Left ventricle myocardium superior (tissue), 1 donor: ENCODE measurements at regions not wholly inside any gene's neighbourhood (a gene's known extent, or its start where the extent isn't known, plus 50 kb on each side); places are given as distances from the start of the nearest gene placed in this dataset.

Experiments used
- ATAC-seq: fragments of 200-7000 bp; cut with Tn5 transposase; one replicate; pipeline ENCODE4 v1.9.1; 2020; ENCODE audit warnings: mild to moderate bottlenecking, moderate library complexity
- DNase-seq: peaks from one replicate; pipeline ENCODE4 v3.0.0-alpha.2; 2020
- intact Hi-C: fragments of 100-400 bp; cut with micrococcal nuclease; formaldehyde crosslinking; loops from one replicate; pipeline ENCODE4 v1.11.0; 2022
- donor health status: DM: no; HTN: yes; CAD: no; lungs with severe emphysema.

GRCh38 chr12:75974323-75975187 is 57.0 kb downstream of the PHLDA1 start:
- no peak for DNase-seq
- ATAC-seq, result peak; percentile 60
- intact Hi-C loops, result no loop called here

- DNase-seq (no peak), ATAC-seq (no peak)
- intact Hi-C loops, result no loop called here
These were observed 60.3 kb downstream of the PHLDA1 start for GRCh38 chr12:75971253-75971652.

- ATAC-seq, result no peak
These were observed 61.3 kb downstream of the PHLDA1 start for GRCh38 chr12:75970310-75970709.

DNA sequence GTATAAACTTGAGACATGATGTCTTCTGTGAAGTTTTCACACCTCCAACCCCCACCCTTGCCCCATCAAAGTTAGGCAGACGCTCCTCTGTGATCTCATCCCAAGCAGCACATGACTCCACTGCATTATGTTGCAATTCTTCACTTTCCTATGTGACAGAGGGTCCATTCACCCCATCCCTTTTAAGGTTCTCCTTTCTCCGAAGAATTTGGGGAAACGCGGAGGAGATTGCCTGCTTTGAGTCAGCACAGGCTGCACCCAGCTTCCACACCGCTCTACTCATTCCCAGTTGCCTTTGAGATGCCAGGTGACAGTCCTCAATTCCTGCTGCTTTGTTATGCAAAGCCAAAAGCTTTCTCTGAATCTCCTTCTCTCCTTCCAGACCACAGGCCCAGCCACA is 61.8 kb downstream of the PHLDA1 start:
- intact Hi-C loops, result no loop called here
- no peak for DNase-seq
- peak; percentile 40 for ATAC-seq

More at GRCh38 chr12:75970310-75970709, 61.3 kb downstream of the PHLDA1 start:
- DNase-seq, result no peak
- intact Hi-C loops, result no loop called here

GRCh38 chr12:75965661-75966060 is 65.9 kb downstream of the PHLDA1 start:
- ATAC-seq, result no peak
- DNase-seq, result no peak
- intact Hi-C loops, result no loop called here

- no peak for DNase-seq
- intact Hi-C loops, result no loop called here
- peak; percentile 48 for ATAC-seq
These were observed 67.4 kb downstream of the PHLDA1 start for GRCh38 chr12:75964150-75964549.

DNA sequence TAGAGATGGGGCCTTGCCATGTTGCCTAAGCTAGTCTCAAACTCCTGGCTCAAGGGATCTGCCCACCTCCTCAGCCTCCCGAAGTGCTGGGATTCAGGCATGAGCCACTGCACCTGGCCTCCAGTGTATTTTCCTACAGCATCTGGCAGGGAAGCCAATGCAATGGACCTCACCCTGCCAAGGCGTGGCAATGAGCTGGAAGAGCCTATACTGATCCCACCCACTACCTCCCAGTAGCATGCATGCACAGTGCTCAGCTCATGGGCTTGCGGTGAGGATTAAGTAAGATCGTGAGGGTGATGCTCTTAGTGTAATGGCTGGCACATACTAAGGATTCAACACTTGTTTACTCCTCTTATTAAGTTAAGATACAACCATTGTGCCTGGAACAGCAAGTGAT is 69.7 kb downstream of the PHLDA1 start:
- intact Hi-C loops, result no loop called here
- ATAC-seq (no peak), DNase-seq (no peak)

DNA sequence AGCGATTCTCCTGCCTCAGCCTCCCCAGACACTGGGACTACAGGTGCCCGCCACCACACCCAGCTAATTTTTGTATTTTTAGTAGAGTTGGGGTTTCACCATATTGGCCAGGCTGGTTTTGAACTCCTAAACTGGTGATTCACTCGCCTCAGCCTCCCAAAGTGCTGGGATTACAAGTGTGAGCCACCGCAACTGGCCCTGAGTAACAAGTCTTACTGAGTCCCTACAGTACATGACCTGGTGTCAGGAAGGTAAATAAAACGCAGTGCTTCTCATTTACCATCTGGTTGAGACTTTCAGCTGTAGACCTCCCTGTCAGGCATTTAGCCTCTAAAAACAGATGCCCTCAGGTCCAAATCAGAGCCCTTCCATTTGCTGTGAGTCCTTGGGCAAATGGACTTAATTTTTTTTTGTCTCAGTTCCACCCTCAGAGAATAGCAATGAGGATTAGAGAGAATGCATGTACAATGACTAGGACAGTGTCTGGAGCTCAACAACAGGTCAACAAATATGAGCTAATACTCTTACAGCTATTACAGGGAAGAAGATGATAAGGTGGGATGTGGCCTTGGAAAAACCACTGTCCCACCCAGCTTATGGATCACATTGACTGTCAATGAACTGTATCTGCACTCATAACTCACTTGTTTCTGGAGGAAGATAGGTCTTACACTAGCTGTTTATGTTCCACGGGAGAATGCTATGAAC is 70.5 kb downstream of the PHLDA1 start:
- DNase-seq (no peak), ATAC-seq (no peak)
- intact Hi-C loops, result no loop called here

DNA sequence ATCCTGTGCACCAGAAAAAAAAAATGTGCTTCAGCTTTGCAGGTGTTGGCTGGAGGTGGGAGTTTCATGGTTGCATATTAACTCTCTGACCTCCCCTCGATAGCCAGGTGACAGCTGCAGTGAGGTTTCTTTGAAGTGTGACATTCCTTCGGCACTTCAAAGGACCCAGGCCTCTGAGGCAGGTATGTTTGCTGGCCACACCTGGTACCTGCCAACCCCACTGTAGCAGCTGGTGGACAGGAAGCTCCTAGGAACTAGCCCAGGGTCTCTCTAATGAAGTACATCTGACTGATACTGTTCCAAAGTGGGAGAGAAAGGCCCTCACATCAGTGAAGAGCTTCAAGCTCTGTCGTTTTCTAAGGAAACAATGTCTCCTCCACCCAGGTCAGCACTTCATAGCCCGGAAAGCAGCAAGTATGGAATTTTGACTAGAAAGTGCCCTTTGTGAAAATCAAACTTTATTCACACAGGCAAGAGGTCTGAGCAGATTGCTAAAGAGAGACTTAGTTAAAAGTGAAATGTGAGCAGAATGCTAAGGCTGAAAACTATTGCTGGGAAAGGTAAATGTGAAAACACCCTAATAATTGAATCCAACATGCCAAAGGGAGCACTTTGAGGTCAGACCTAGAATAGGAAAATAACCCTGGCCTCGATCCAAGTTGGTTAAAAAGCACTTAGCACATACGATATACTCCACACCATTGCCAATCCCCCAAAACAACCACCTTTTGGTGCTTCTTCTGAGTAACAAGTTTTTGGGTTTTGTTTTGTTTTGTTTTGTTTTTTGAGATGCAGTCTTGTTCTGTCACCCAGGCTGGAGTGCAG is 71.3 kb downstream of the PHLDA1 start:
- ATAC-seq (no peak), DNase-seq (no peak)
- intact Hi-C loops, result no loop called here

- ATAC-seq, result no peak
- DNase-seq, result no peak
- intact Hi-C loops, result no loop called here
These were observed 72.1 kb downstream of the PHLDA1 start for GRCh38 chr12:75959506-75959905.

DNA sequence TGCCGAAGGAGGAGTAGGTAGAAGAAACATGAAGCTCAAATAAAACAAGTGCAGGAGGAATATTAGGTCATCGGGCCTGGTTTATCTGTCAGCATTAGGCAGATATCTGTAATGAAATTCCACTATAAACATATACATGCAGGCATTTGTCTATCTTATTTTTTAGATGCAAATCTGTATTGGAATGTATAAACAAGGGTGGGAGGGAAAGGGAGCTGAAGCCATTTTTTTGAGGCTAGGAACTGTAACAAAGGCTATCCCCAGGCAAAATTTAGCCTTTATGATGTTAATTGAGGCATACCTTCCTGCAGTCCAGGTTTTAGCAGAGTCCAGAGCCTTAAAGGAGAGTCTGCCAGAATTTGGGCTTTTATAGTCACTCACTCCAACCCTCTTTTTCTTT is 72.5 kb downstream of the PHLDA1 start:
- DNase-seq (no peak), ATAC-seq (no peak)
- intact Hi-C loops, result no loop called here

- DNase-seq, result no peak
- intact Hi-C loops, result no loop called here
- no peak for ATAC-seq
These were observed 76.3 kb downstream of the PHLDA1 start for GRCh38 chr12:75955251-75955650.

DNA sequence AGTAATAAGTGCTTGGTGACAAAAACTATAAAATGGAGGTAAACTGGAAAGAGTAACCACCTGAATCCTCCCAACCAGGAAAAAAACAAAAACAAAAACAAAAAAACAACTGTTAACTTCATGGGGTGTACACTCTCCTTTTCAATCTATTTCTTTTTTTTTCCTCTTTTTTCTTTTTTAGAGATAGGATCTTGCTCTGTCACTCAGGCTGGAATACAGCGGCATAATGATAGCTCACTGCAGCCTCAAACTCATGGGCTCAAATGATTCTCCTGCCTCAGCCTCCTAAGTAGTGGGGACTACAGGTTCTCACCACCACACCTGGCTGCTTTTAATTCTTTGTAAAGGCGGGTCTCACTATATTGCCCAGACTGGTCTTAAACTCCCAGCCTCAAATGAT is 76.8 kb downstream of the PHLDA1 start:
- intact Hi-C loops, result no loop called here
- DNase-seq, result no peak
- no peak for ATAC-seq

- DNase-seq (no peak), ATAC-seq (peak; percentile 96)
- intact Hi-C loops, result no loop called here
These were observed 77.5 kb downstream of the PHLDA1 start for GRCh38 chr12:75954041-75954440.

DNA sequence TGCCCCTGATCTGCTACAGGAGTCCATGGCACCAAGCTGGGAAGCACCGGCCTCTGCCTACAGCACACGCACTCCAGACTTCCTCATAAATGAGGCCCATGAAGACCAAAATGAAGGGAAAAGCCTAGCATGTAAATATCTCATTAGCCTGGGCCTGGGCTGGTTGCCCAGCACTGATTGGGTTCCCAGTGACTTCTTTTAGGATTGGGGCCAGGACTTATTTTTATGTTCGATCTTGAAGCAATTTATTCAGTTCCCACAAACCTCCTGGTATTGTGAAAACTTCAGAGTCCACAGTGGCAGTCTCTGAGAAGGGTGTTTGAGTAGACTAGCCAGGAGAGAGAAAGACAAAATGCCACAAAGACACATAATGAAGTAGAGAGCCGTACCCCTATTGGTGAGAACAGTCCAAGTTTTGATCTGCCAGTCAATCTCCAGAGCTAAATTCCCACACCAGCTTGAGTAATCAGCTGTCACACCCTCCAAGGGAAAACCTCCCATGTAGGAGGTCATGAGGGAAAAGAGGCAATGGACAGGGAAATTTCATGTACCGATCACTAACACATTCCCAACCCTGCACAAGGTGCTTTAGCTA is 78.2 kb downstream of the PHLDA1 start:
- ATAC-seq (peak; percentile 41), DNase-seq (no peak)
- intact Hi-C loops, result no loop called here

GRCh38 chr12:75951399-75952278 is 79.9 kb downstream of the PHLDA1 start:
- DNase-seq, result no peak
- no peak for ATAC-seq
- intact Hi-C loops, result no loop called here

DNA sequence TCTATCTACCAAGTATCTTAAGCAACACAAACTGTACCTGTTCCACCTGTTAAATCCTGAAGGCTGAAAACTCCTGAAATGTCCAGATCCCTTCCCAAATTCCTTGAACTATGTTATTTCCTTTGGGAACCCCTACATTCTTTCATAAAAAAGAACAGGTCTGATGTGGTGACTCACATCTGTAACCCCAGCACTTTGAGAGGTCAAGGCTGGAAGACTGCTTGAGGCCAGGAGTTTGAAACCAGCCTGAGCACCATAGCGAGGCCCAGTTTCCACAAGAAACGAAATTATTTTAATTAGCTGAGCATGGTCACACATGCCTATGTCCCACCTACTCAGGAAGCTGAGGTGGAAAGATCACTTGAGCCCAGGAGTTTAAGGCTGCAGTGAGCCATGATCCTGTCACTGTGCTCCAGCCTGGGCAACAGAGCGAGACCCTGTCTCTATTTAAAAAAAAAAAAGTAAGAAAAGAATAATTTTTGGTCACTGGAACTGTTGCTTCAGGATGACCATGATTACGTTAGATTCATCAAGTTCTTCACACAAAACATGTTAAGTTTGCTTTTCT is 84.3 kb downstream of the PHLDA1 start:
- intact Hi-C loops, result no loop called here
- DNase-seq (no peak), ATAC-seq (no peak)

DNA sequence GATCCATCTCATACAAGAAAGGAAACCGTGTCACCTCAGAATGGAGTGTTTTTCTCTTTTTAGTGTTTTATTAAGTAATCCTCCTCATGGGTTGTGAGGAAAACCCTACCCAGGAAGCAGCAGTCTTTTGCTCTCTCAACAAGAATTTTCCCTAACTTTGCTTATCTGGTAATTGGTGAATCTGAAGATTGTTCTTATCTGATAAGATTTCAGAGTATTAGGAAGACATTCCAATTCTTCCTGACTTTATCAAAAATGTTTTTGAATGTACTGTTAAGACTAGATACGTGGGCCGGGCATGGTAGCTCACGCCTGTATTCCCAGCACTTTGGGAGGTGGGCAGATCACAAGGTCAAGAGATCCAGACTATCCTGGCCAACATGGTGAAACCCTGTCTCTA is 86.0 kb downstream of the PHLDA1 start:
- DNase-seq, result no peak
- no peak for ATAC-seq
- intact Hi-C loops, result no loop called here
